Hepatocyte (in vitro differentiated cells): ENCODE measurements at regions not wholly inside any gene's neighbourhood (a gene's known extent, or its start where the extent isn't known, plus 50 kb on each side); places are given as distances from the start of the nearest gene placed in this dataset.

Source experiments
- EZH2 ChIP-seq: fragments of 200-600 bp; sonication (generic); IDR thresholded peaks from 2 replicates; pipeline ENCODE4 v1.6.1; 2016; ENCODE audit warnings: antibody characterized with exemption, mild to moderate bottlenecking, borderline replicate concordance
- EZH2phosphoT487 ChIP-seq: fragments of 200-600 bp; sonication (generic); IDR thresholded peaks from one replicate; pipeline ENCODE4 v1.6.1; 2018; ENCODE audit warnings: antibody characterized with exemption, mild to moderate bottlenecking, low read depth, moderate library complexity; ENCODE audit not compliant: unreplicated experiment, severe bottlenecking
- TF ChIP-seq, protein P1 (sequence below): fragments of 200-600 bp; sonication (generic); IDR thresholded peaks from 2 replicates; pipeline ENCODE4 v1.5.1; 2016; ENCODE audit warnings: antibody characterized with exemption, mild to moderate bottlenecking; ENCODE audit not compliant: poor library complexity

GRCh38 chr2:160680974-160681373 lies 187.4 kb upstream of the RBMS1 start:
- TF ChIP-seq, protein P1, sequence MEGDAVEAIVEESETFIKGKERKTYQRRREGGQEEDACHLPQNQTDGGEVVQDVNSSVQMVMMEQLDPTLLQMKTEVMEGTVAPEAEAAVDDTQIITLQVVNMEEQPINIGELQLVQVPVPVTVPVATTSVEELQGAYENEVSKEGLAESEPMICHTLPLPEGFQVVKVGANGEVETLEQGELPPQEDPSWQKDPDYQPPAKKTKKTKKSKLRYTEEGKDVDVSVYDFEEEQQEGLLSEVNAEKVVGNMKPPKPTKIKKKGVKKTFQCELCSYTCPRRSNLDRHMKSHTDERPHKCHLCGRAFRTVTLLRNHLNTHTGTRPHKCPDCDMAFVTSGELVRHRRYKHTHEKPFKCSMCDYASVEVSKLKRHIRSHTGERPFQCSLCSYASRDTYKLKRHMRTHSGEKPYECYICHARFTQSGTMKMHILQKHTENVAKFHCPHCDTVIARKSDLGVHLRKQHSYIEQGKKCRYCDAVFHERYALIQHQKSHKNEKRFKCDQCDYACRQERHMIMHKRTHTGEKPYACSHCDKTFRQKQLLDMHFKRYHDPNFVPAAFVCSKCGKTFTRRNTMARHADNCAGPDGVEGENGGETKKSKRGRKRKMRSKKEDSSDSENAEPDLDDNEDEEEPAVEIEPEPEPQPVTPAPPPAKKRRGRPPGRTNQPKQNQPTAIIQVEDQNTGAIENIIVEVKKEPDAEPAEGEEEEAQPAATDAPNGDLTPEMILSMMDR: no peak
- TF ChIP-seq EZH2phosphoT487: no peak
- TF ChIP-seq EZH2: no peak
